ENCODE measurements at regions not wholly inside any gene's neighbourhood (a gene's known extent, or its start where the extent isn't known, plus 50 kb on each side); places are given as distances from the start of the nearest gene placed in this dataset.

DNA sequence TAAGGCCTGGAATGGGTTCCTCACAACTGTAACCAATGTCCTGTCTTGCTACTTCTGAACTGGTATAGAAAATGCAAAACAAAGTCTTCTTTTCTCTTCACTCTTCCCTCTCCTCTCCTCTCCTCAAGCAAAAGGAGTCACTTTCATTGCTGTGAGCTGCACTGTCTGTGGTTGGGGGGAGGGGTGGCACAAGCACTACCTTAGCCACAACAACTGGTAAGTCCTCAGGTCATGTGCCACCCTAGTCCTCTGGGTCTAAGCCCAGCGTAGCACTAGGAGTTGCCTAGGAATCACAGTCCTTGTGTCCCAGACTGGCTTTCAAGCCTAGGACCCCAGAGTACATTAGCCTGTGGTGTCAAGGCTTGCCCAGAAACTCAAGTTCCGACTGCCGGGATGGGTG is 859.3 kb upstream of the AMOT start:
- TF ChIP-seq, protein P1, sequence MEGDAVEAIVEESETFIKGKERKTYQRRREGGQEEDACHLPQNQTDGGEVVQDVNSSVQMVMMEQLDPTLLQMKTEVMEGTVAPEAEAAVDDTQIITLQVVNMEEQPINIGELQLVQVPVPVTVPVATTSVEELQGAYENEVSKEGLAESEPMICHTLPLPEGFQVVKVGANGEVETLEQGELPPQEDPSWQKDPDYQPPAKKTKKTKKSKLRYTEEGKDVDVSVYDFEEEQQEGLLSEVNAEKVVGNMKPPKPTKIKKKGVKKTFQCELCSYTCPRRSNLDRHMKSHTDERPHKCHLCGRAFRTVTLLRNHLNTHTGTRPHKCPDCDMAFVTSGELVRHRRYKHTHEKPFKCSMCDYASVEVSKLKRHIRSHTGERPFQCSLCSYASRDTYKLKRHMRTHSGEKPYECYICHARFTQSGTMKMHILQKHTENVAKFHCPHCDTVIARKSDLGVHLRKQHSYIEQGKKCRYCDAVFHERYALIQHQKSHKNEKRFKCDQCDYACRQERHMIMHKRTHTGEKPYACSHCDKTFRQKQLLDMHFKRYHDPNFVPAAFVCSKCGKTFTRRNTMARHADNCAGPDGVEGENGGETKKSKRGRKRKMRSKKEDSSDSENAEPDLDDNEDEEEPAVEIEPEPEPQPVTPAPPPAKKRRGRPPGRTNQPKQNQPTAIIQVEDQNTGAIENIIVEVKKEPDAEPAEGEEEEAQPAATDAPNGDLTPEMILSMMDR (IDR thresholded peaks at IDR 0.05; ENCODE audit: insufficient read depth, low read length) = no peak
- TF ChIP-seq POLR2AphosphoS5 (IDR thresholded peaks at IDR 0.05; ENCODE audit: low read depth) (no peak), GABPA (IDR thresholded peaks at IDR 0.05; ENCODE audit: low read depth) (no peak)
- TF ChIP-seq, protein P2, sequence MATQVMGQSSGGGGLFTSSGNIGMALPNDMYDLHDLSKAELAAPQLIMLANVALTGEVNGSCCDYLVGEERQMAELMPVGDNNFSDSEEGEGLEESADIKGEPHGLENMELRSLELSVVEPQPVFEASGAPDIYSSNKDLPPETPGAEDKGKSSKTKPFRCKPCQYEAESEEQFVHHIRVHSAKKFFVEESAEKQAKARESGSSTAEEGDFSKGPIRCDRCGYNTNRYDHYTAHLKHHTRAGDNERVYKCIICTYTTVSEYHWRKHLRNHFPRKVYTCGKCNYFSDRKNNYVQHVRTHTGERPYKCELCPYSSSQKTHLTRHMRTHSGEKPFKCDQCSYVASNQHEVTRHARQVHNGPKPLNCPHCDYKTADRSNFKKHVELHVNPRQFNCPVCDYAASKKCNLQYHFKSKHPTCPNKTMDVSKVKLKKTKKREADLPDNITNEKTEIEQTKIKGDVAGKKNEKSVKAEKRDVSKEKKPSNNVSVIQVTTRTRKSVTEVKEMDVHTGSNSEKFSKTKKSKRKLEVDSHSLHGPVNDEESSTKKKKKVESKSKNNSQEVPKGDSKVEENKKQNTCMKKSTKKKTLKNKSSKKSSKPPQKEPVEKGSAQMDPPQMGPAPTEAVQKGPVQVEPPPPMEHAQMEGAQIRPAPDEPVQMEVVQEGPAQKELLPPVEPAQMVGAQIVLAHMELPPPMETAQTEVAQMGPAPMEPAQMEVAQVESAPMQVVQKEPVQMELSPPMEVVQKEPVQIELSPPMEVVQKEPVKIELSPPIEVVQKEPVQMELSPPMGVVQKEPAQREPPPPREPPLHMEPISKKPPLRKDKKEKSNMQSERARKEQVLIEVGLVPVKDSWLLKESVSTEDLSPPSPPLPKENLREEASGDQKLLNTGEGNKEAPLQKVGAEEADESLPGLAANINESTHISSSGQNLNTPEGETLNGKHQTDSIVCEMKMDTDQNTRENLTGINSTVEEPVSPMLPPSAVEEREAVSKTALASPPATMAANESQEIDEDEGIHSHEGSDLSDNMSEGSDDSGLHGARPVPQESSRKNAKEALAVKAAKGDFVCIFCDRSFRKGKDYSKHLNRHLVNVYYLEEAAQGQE (IDR thresholded peaks at IDR 0.05; ENCODE audit: insufficient replicate concordance, low read depth) = no peak
